G401 (cell line): ENCODE measurements at regions not wholly inside any gene's neighbourhood (a gene's known extent, or its start where the extent isn't known, plus 50 kb on each side); places are given as distances from the start of the nearest gene placed in this dataset.

Experiments
- DNase-seq: peaks from one replicate; pipeline ENCODE4 v3.0.0-alpha.2; 2015; ENCODE audit warnings: low spot score
- in situ Hi-C: cut with HindIII; loops from 2 replicates; pipeline ENCODE4 v1.10.0; 2016; ENCODE audit warnings: low sequenced_read_pairs, mixed read lengths

GRCh38 chr15:91468871-91469580 lies 369.0 kb downstream of the SV2B start:
- DNase-seq: peak; percentile 27
- in situ Hi-C loops: no loop called here

DNA sequence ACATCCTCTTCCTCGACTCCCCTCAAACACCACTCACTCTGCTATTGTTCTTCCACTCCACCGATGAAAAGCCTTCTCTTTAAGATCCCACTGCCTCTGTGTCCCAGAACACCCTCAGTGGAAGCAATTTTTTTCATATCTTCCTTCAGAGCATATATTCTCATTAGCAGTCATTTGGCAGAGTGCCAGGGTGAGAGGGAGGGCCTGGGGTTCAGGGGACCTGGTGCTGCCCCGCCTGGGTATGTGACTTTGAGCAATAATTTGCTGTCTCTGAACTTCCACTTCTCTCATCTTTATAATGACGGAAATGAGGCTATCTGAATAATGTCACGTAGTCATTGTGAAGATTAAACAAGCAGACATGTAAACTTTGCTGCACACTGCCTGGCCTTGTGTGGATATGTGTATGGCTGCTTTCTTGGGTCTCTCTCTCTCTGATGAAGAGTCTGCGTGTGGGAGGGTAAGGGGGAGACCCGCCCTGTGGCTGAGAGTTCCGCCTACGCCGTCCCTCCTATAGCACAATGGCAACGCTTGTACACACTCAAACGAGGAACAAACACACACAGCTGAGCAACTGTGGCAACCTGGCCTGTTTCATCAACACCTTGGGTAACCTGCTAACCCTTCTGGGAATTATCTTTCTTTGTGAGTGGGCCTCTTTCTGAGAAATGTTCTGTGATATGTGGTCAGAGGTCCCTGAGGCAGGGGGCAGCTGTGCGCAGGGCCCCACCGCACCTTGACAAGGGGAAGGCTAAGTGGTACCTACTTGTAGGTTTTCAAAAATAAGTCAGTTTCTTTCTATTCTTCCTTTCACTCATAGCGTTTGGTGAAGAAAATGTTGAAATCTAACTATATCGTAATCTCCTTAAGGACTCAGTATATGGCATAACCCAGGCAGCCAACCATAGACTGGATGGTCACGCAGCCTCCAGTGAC lies 369.8 kb downstream of the SV2B start:
- DNase-seq: peak; percentile 3
- in situ Hi-C loops: no loop called here

GRCh38 chr15:91471468-91471867 lies 371.4 kb downstream of the SV2B start:
- in situ Hi-C loops: no loop called here

GRCh38 chr15:91472316-91472756 lies 372.3 kb downstream of the SV2B start:
- in situ Hi-C loops: no loop called here
- DNase-seq: no peak

More at GRCh38 chr15:91471468-91471867, 371.4 kb downstream of the SV2B start:
- no peak for DNase-seq

- in situ Hi-C loops: no loop called here
- no peak for DNase-seq
Measured at GRCh38 chr15:91473894-91474545, 374.0 kb downstream of the SV2B start.

- no peak for DNase-seq
- in situ Hi-C loops: no loop called here
Measured at GRCh38 chr15:91476861-91477260, 376.6 kb upstream of the SLCO3A1 start.

- in situ Hi-C loops: no loop called here
- DNase-seq: no peak
Measured at GRCh38 chr15:91478717-91479191, 374.8 kb upstream of the SLCO3A1 start.

DNA sequence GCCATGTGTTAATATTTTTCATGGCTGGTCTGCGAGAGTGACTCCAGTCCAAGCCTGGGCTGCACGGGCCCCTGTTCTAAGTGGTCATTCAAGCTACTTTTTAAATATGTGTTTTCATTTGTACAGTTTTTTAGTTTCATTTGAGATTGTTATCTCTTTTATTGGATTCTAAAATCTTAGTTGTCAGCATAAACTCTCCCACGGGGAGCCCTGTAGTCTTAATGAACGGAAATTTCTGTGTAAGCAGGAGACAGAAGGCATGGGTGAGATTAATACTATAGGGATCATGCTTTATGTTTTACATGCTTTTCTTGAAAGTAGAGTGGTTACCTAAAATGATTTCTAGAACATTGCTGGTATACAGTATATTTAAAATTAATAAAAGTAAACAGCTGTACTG lies 373.1 kb upstream of the SLCO3A1 start:
- in situ Hi-C loops: no loop called here
- no peak for DNase-seq

DNA sequence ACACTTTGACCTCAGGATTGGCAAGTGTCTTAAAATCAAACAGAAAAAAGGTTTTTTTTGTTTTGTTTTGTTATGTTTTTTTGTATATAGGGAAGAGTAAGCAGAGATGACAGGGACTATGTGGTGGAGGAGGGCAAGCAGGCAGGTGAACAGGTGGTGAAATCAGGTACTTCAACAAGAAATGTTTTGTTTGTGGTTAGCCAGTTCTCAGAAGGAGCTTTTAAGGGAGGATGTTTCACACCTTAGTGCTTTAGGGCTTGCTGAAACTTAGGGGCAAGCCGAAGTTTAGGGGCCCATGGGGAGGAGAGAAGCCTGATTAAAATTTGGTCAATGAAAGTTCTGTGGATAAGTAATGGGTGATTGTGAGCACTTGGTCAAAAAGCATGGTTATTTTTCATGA lies 370.7 kb upstream of the SLCO3A1 start:
- in situ Hi-C loops: no loop called here
- DNase-seq: no peak

DNA sequence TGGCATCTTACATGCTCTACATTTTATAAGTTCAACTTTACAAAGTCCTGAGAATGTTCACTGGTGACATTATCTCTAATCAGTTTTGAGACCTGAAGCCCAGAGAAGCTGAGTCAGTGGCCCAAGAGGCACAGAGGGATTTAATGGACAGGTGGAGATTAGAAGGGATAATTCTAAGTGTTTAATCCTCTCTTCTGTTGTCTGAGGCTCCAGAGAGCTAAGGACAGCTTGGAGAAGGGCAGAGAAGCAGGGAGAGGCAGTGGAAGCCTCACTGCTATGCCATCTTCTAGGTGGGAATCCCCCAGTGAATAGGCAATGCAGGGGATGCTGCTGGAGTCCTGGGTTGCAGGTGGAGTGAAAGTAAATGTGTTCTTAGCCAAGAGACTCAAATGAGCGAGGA lies 369.4 kb upstream of the SLCO3A1 start:
- in situ Hi-C loops: no loop called here
- DNase-seq: no peak

GRCh38 chr15:91488452-91488851 lies 365.1 kb upstream of the SLCO3A1 start:
- in situ Hi-C loops: no loop called here
- no peak for DNase-seq

DNA sequence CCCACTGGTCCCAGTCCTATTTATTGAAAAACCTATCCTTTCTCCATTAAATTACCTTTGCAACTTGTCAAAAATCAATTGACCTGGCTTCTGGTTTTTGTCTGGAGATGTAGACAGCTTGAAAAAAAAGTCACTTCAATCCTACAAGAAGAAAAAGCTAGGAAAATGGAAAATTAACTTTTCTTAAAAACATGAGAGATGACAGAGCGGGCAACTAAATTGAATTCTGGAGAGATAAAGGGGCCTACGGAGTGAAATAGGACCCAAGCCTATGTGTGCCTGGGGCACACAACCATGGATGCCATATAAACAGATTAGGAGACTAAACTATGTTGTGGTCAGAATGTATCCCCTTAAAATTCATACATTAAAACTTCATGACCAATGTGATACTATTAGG lies 363.3 kb upstream of the SLCO3A1 start:
- in situ Hi-C loops: no loop called here
- DNase-seq: no peak

DNA sequence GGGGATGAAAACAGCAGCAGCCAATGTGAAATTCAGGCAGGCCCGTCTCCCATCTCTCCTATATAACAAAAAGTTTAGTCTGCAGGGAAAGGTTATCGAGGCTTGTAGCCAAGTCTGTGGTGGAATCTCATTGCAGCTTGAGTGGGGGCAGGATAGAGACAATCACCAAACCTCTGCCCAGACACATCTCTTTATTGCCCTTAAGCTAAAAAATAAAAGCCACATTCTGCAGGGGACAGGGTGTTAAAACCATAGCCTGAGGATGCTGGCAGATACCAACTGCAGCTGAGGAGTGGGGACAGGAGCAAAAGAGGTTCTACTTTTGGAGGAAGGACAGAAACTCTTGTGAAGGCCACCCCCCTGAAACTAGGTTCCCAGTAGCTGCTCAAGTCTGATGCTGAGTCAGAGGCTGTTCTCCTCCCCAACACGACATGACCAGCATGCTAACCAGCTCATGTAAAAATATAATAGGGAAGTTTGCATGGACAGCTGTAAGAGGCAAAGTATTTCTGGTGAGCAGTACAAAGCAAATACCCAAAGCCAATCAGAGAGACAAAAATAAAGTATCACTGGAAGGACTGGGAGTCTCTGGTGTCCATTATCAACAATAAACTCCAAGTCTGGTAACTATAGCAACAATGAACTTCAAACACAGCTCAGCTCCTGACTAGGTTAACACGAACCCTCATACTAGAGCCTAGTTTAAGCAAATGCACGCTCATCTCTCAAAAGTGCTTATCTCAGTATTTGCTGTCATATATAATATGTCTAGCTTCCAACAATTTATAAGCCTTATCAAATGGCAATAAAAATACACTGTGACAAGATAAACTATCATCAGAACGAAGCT lies 362.2 kb upstream of the SLCO3A1 start:
- DNase-seq: no peak
- in situ Hi-C loops: no loop called here

GRCh38 chr15:91496754-91497691 lies 356.5 kb upstream of the SLCO3A1 start:
- in situ Hi-C loops: no loop called here

GRCh38 chr15:91498046-91498748 lies 355.3 kb upstream of the SLCO3A1 start:
- in situ Hi-C loops: no loop called here
- DNase-seq: no peak

More at GRCh38 chr15:91496754-91497691, 356.5 kb upstream of the SLCO3A1 start:
- no peak for DNase-seq

GRCh38 chr15:91498749-91499062 lies 354.8 kb upstream of the SLCO3A1 start:
- in situ Hi-C loops: no loop called here
- no peak for DNase-seq

DNA sequence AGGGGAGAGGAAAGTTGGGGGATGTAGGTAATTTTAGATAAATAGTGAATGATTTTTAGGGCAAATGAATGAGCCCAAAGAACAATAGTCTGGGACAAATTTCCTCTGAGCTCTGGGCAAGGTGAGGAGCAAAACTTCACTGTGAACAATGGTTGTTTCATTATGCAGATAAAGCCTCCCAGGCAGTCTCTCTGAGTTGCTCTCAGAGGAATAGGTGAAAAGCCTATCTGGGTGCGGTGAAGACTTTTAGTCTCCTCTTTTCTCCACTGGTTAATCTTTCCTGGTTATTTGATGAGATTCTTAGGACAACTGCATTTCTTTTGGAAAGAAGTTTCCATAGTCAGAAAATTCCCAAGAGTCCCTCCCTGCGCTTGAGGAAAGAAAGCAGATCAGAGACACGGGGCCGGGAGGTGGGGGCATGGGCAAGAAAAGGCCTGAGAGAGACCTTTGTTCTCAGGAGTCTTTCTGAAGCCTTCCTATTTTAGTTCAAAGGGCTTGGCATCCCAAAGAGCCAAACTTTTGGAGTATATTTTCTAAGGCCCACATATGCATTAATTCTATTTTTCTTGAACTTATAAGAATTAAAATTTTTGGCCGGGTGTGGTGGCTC lies 353.6 kb upstream of the SLCO3A1 start:
- in situ Hi-C loops: no loop called here
- DNase-seq: no peak
